ENCODE measurements at regions not wholly inside any gene's neighbourhood (a gene's known extent, or its start where the extent isn't known, plus 50 kb on each side); places are given as distances from the start of the nearest gene placed in this dataset.
"Not testable (repeated sequence)": the region's sequence is repeated elsewhere in the genome, so short reads cannot be mapped to it uniquely, and the experiment has no call there.

DNA sequence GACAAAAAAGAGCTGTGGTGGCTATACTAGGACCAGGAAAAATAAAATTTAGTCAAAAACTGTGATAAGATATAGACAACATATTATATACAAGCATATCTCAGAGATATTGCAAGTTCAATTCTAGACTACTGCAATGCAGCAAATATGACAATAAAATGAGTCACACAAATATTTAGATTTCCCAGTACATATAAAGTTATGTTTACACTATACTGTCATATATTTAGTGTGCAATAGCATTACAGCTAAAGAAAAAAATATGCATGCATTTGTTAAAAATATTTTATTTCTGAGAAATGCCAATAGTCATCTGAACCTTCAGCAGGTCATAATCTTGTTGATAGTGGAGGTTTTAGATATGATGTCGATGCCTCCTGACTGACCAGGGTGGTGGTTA lies 72.1 kb downstream of the AKR1C4 start:
- DNase-seq (ENCODE audit: low read depth in 2 of 2) = no peak

- no peak for DNase-seq (ENCODE audit: low read depth in 2 of 2)
Observed at GRCh38 chr10:5269791-5270190, 73.2 kb downstream of the AKR1C4 start.

- no peak for DNase-seq (ENCODE audit: low read depth in 2 of 2)
Observed at GRCh38 chr10:5271526-5271925, 74.9 kb downstream of the AKR1C4 start.

DNA sequence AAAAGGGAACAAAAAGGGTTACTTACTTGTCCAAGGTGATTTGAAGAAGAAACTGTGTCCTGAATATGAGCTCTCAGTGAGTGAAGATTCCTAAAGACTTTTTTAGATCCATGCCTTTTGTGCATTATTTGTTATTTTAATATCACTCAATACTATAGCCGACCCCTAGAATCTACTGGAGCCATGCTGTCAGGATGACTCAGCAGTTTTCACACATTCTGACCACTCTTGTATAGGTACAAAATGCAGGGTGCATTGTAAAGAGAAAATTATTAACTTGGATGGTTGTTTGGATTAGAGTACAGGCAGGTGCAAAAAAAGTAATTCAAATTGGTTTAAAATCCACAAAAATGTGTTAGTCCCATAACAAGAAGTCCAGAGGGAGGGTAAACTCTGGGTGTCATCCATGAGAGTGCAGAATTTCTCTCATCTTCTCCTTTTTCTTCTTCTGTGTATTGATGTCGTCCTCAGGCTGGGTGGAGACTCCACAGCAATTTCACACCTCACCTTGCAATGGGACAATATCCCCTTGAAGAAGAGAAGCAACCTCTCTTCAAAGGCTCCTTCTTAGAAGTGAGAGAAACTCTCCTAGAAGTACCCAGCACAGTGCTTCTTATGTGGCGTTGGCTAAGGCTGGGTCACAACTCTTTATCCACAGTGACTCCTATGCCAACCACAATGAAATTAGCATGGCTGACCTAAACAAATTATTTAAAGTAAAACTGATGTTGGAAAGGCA lies 75.6 kb downstream of the AKR1C4 start:
- DNase-seq (ENCODE audit: low read depth in 2 of 2) = no peak

- DNase-seq (ENCODE audit: low read depth in 2 of 2) = no peak
Observed at GRCh38 chr10:5274795-5275194, 78.2 kb downstream of the AKR1C4 start.

GRCh38 chr10:5281356-5281755 lies 83.4 kb upstream of the UCN3 start:
- no peak for DNase-seq (ENCODE audit: low read depth in 2 of 2)

- DNase-seq (ENCODE audit: low read depth in 2 of 2) = no peak
Observed at GRCh38 chr10:5282137-5282536, 82.6 kb upstream of the UCN3 start.

DNA sequence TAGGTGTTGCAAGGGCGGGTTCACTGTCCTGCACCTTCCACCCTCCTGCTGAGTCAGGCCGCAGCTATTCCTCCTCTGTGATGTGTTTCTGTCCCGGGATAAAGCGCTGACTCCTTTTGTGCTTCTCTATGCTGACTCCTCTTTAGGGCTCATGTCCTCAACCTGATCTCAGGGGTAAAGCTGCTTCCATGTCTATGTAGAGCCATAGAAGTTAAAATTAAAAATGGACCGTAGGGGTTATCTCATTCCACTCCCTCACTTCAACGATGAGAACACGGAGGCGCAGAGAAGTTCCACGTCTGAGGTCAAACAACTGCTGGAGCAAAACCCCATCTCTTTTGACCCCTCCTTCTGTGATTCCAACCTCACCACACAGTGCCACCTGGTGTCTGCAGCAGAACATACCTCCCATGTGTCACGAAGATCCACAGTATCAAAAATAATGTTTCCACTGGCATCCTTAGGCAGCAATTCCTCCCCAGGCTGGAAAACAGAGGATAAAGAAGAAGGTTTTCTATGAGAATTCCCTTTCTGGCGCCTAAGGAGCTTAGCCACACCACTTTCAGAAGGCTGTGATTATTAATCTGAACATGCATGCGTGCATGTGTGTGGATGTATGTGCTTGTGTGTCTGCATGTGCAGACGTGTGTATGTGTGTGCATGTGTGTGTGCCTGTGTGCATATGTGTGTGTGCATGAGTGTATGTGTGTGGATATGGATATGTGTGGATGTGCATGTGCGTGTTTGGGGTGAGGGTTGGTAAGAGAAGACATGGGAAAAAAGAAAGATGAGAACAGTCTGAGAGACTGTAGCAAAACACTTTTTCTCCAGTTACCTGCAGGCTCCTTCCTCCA lies 81.2 kb upstream of the UCN3 start:
- DNase-seq (ENCODE audit: low read depth in 2 of 2) = no peak

- DNase-seq (ENCODE audit: low read depth in 2 of 2) = no peak
Observed at GRCh38 chr10:5284311-5285057, 80.3 kb upstream of the UCN3 start.

DNA sequence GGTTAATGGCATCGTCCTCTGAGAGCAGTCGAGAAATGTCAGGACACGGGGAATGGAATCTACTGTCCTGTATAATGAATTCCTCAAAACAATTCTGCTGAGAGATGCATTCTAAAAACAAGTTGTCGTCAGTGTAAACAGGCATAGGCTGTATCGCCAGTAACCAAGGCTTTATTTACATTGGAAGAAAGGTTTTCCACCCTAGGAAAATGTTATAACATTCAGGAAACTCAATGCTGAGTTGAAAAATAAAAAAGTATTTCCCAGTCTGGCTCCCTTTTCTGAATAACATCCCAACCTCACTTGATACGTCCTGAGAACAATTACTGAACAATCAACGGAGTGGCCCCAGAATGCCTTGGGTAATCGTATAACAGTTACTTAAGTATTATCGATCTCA lies 79.6 kb upstream of the UCN3 start:
- DNase-seq (ENCODE audit: low read depth in 2 of 2) = no peak

GRCh38 chr10:5288359-5288758 lies 76.4 kb upstream of the UCN3 start:
- DNase-seq (ENCODE audit: low read depth in 2 of 2) = no peak

GRCh38 chr10:5289228-5289627 lies 75.5 kb upstream of the UCN3 start:
- not testable (repeated sequence) for DNase-seq (ENCODE audit: low read depth in 2 of 2)

DNA sequence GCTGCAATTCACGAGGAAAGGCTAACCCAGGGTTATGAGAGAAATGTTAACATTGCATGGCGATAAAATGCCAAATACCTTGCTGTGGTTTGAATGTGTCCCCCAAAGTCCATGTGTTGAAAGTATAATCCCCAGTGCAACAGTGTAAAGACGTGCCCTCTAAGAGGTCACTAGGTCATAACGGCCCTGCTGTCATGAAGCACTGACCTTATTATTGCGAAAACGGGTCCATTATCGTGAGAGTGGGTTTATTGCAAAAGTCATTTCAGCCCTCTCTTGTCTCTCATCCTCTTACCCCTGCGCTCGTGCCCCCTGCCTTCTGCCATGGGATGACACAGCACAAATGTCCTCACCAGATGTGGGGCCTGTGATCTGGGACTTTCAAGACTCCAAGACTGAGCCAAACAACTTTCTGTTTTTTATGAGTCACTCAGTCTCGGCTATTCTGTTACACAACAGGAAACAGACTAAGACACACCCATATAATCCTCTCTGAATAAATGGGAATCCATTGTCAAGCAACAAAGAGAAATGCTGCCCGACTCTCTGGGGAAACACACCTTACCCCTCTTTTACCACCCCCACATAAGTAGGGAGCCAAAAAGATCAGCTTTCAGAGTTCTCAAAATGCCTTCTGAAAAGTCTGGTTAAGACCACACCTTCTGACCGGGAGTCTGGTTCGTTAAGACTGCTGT lies 73.1 kb upstream of the UCN3 start:
- no peak for DNase-seq (ENCODE audit: low read depth in 2 of 2)

GRCh38 chr10:5292196-5292735 lies 72.5 kb upstream of the UCN3 start:
- DNase-seq (ENCODE audit: low read depth in 2 of 2) = no peak

GRCh38 chr10:5292970-5293369 lies 71.8 kb upstream of the UCN3 start:
- not testable (repeated sequence) for DNase-seq (ENCODE audit: low read depth in 2 of 2)

- peak in 1 of 2 donors; percentile 35 for DNase-seq (ENCODE audit: low read depth in 2 of 2)
Observed at GRCh38 chr10:5293691-5294550, 70.8 kb upstream of the UCN3 start.

DNA sequence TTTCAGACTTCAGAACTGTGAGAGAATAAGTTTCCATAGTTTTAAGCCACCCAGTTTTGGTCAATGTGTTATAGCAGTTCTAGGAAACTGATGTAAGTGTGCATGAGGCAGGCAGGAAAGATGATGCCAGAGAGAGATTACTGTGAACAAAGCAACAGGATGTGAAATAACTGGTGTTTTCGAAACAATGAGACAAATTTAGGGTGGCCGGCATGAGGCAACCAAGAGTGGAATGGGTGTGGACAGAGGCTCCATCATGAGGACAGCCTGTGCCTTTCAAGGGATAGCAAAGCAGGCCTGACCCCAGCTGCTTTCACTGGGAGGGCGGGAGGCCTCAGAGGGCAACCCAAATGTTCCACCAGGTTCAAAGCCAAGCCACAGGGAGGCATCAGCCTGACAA lies 67.3 kb upstream of the UCN3 start:
- no peak for DNase-seq (ENCODE audit: low read depth in 2 of 2)

DNA sequence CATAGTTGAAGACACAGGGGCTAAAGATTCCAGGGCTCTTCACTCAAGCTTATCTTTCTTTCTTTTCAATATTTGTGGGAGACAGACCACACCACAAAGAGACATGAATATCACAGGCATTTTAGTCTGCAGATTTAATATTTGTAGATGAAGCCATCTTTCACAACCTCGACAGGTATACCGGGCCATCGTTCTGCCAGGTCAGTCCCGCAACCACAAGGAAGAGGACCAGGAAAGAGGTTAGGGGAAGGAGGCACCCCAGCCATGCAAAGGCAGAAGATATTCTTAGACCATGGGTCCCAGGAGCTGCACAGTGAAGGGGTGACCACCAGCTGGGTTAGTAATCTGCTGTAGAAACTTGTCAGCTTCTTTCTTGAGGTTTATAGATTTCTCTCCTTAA lies 66.8 kb upstream of the UCN3 start:
- no peak for DNase-seq (ENCODE audit: low read depth in 2 of 2)

- no peak for DNase-seq (ENCODE audit: low read depth in 2 of 2)
Observed at GRCh38 chr10:5299950-5300349, 64.8 kb upstream of the UCN3 start.

- DNase-seq (ENCODE audit: low read depth in 2 of 2) = no peak
Observed at GRCh38 chr10:5303504-5303903, 61.3 kb upstream of the UCN3 start.

- no peak for DNase-seq (ENCODE audit: low read depth in 2 of 2)
Observed at GRCh38 chr10:5305374-5305773, 59.4 kb upstream of the UCN3 start.
